Neural cell (in vitro differentiated cells): ENCODE measurements at regions not wholly inside any gene's neighbourhood (a gene's known extent, or its start where the extent isn't known, plus 50 kb on each side); places are given as distances from the start of the nearest gene placed in this dataset.

ENCODE experiments used
- H2AFZ ChIP-seq: fragments of 200-600, 300-800 bp; sonication (generic), shearing (Covaris generic); 2 replicates; pipeline ENCODE4 v1.6.0; 2014; ENCODE audit warnings: low read depth, mild to moderate bottlenecking, antibody characterized with exemption, low read length, moderate library complexity
- H3F3A ChIP-seq: fragments of 200-600 bp; shearing (Covaris generic); 2 replicates; pipeline ENCODE4 v1.6.1; 2016; ENCODE audit warnings: mild to moderate bottlenecking, moderate library complexity, mixed read lengths, antibody characterized with exemption, low read length; ENCODE audit not compliant: insufficient read depth, poor library complexity, severe bottlenecking
- H3K27ac ChIP-seq: fragments of 200-600, 300-800 bp; sonication (generic), shearing (Covaris generic); 2 replicates; pipeline ENCODE4 v1.5.1; 2014; ENCODE audit warnings: mild to moderate bottlenecking, low read length, moderate library complexity
- H3K27me3 ChIP-seq: fragments of 300-800, 200-600 bp; sonication (generic), shearing (Covaris generic); 2 replicates; pipeline ENCODE4 v1.6.0; 2014; ENCODE audit warnings: mild to moderate bottlenecking, low read depth, low read length, moderate library complexity; ENCODE audit not compliant: insufficient read depth
- H3K36me3 ChIP-seq: fragments of 300-800, 200-600 bp; sonication (generic), shearing (Covaris generic); 2 replicates; pipeline ENCODE4 v1.5.1; 2014; ENCODE audit warnings: mild to moderate bottlenecking, antibody characterized with exemption, low read length, moderate library complexity; ENCODE audit not compliant: insufficient read depth
- H3K4me2 ChIP-seq: fragments of 300-800, 200-600 bp; sonication (generic), shearing (Covaris generic); 2 replicates; pipeline ENCODE4 v1.6.0; 2014; ENCODE audit warnings: mild to moderate bottlenecking, low read length
- H3K4me3 ChIP-seq: fragments of 300-800, 200-600 bp; sonication (generic), shearing (Covaris generic); 2 replicates; pipeline ENCODE4 v1.5.1; 2014; ENCODE audit warnings: mild to moderate bottlenecking, low read length, moderate library complexity
- H3K79me2 ChIP-seq: fragments of 200-600 bp; shearing (Covaris generic); replicated peaks from 2 replicates; pipeline ENCODE4 v1.6.0; 2014; ENCODE audit warnings: mild to moderate bottlenecking, low read length, moderate library complexity; ENCODE audit not compliant: insufficient read depth
- H3K9ac ChIP-seq: fragments of 300-800, 200-600 bp; sonication (generic), shearing (Covaris generic); 2 replicates; pipeline ENCODE4 v1.6.1; 2016; ENCODE audit warnings: mild to moderate bottlenecking, low read length, mixed read lengths
- H3K9me2 ChIP-seq: fragments of 200-600 bp; shearing (Covaris generic); 2 replicates; pipeline ENCODE4 v1.6.1; 2016; ENCODE audit warnings: mild to moderate bottlenecking, low read length, mixed read lengths; ENCODE audit not compliant: insufficient read depth
- H3K9me3 ChIP-seq: fragments of 200-600, 300-800 bp; sonication (generic), shearing (Covaris generic); 2 replicates; pipeline ENCODE4 v1.6.1; 2016; ENCODE audit warnings: mild to moderate bottlenecking, mixed run types, low read length, moderate library complexity, mixed read lengths
- H4K20me1 ChIP-seq: fragments of 200-600 bp; shearing (Covaris generic); 2 replicates; pipeline ENCODE4 v1.6.1; 2016; ENCODE audit warnings: mild to moderate bottlenecking, mixed run types; ENCODE audit not compliant: insufficient read depth
- EP300 ChIP-seq: fragments of 450-650 bp; conservative IDR thresholded peaks from 2 replicates; pipeline ENCODE4 v1.6.1; 2014; ENCODE audit warnings: antibody characterized with exemption, mild to moderate bottlenecking, moderate library complexity; ENCODE audit not compliant: poor library complexity, severe bottlenecking
- EZH2 ChIP-seq: fragments of 200-600, 300-800 bp; shearing (Covaris generic), sonication (generic); IDR thresholded peaks from 2 replicates; pipeline ENCODE4 v1.6.1; 2014; ENCODE audit warnings: antibody characterized with exemption, low read length, borderline replicate concordance, mild to moderate bottlenecking; ENCODE audit not compliant: insufficient read depth, poor library complexity, severe bottlenecking
- MXI1 ChIP-seq: fragments of 450-650 bp; conservative IDR thresholded peaks from 2 replicates; pipeline ENCODE4 v1.6.1; 2014; ENCODE audit warnings: antibody characterized with exemption, mild to moderate bottlenecking; ENCODE audit not compliant: poor library complexity, severe bottlenecking
- POLR2AphosphoS5 ChIP-seq: IDR thresholded peaks from 2 replicates; pipeline ENCODE4 v1.6.1; 2012
- RAD21 ChIP-seq: fragments of 450-650 bp; conservative IDR thresholded peaks from 2 replicates; pipeline ENCODE4 v1.6.1; 2014; ENCODE audit warnings: antibody characterized with exemption, mild to moderate bottlenecking, moderate library complexity
- SMC3 ChIP-seq: fragments of 450-650 bp; conservative IDR thresholded peaks from 2 replicates; pipeline ENCODE4 v1.6.1; 2014; ENCODE audit warnings: antibody characterized with exemption, mild to moderate bottlenecking, moderate library complexity; ENCODE audit not compliant: poor library complexity
- TAF1 ChIP-seq: IDR thresholded peaks from 2 replicates; pipeline ENCODE4 v1.6.1; 2012; ENCODE audit warnings: low read depth
- TF ChIP-seq, protein P1 (sequence below): IDR thresholded peaks from 2 replicates; pipeline ENCODE4 v1.6.1; 2012; ENCODE audit warnings: borderline replicate concordance
- TF ChIP-seq, protein P2 (sequence below): fragments of 450-650 bp; IDR thresholded peaks from 2 replicates; pipeline ENCODE4 v1.5.1; 2014; ENCODE audit warnings: antibody characterized with exemption, mild to moderate bottlenecking, moderate library complexity; ENCODE audit not compliant: poor library complexity, severe bottlenecking

DNA sequence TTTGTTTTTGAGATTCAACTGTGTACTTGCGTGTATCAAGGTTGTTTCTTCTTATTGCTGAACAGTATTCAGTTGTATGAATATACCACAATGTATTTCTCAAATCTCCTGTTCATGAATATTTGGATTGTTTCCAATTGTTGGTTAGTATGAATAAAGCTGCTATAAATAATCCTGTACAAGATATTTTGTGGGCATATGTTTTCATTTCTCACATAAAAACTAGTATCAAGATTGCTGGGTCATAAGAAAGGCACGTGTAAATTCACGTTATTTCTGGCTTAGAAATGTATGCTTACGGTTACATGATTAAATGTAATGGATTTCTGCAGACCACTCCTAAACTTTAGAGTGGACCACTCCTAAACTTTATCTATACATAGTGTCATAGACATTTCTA lies 96.6 kb downstream of the BTBD3 start:
- no peaks in the 10 kb centered on the region for H3K79me2 ChIP-seq
- no peaks in the 10 kb centered on the region for H3K9me3 ChIP-seq
- H3K27me3 ChIP-seq = no peaks in the 10 kb centered on the region
- TF ChIP-seq POLR2AphosphoS5 (no peak), EZH2 (no peak), MXI1 (no peak), TAF1 (no peak), EP300 (no peak), RAD21 (no peak), SMC3 (no peak)
- TF ChIP-seq, protein P1, sequence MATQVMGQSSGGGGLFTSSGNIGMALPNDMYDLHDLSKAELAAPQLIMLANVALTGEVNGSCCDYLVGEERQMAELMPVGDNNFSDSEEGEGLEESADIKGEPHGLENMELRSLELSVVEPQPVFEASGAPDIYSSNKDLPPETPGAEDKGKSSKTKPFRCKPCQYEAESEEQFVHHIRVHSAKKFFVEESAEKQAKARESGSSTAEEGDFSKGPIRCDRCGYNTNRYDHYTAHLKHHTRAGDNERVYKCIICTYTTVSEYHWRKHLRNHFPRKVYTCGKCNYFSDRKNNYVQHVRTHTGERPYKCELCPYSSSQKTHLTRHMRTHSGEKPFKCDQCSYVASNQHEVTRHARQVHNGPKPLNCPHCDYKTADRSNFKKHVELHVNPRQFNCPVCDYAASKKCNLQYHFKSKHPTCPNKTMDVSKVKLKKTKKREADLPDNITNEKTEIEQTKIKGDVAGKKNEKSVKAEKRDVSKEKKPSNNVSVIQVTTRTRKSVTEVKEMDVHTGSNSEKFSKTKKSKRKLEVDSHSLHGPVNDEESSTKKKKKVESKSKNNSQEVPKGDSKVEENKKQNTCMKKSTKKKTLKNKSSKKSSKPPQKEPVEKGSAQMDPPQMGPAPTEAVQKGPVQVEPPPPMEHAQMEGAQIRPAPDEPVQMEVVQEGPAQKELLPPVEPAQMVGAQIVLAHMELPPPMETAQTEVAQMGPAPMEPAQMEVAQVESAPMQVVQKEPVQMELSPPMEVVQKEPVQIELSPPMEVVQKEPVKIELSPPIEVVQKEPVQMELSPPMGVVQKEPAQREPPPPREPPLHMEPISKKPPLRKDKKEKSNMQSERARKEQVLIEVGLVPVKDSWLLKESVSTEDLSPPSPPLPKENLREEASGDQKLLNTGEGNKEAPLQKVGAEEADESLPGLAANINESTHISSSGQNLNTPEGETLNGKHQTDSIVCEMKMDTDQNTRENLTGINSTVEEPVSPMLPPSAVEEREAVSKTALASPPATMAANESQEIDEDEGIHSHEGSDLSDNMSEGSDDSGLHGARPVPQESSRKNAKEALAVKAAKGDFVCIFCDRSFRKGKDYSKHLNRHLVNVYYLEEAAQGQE = no peak
- TF ChIP-seq, protein P2, sequence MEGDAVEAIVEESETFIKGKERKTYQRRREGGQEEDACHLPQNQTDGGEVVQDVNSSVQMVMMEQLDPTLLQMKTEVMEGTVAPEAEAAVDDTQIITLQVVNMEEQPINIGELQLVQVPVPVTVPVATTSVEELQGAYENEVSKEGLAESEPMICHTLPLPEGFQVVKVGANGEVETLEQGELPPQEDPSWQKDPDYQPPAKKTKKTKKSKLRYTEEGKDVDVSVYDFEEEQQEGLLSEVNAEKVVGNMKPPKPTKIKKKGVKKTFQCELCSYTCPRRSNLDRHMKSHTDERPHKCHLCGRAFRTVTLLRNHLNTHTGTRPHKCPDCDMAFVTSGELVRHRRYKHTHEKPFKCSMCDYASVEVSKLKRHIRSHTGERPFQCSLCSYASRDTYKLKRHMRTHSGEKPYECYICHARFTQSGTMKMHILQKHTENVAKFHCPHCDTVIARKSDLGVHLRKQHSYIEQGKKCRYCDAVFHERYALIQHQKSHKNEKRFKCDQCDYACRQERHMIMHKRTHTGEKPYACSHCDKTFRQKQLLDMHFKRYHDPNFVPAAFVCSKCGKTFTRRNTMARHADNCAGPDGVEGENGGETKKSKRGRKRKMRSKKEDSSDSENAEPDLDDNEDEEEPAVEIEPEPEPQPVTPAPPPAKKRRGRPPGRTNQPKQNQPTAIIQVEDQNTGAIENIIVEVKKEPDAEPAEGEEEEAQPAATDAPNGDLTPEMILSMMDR = no peak
- no peaks in the 10 kb centered on the region for H4K20me1 ChIP-seq
- H3K27ac ChIP-seq = no peak overlapping the region
- no peak overlapping the region for H2AFZ ChIP-seq
- H3F3A ChIP-seq = no peaks in the 10 kb centered on the region
- H3K9me2 ChIP-seq = no peaks in the 10 kb centered on the region
- H3K4me3 ChIP-seq = no peak overlapping the region
- H3K36me3 ChIP-seq = no peaks in the 10 kb centered on the region
- no peak overlapping the region for H3K4me2 ChIP-seq
- no peak overlapping the region for H3K9ac ChIP-seq

DNA sequence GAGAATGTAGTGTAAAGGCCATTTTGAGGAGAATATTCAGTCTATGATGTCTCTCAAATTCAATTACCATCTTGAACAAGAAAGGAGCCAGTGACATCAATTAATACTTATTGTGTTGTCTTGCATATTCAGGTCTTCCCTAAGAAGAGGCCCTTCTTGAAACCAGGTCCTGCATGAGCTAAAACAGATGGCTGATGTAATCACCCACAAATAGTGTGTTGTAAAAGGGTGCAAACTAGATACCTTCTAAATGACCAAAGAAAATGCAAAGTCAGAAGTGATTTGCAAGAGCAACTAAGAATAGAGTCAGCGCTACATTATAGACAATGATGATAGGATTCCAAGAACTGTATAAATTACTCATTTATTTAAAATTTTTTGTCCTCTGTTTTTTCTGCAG lies 97.0 kb downstream of the BTBD3 start:
- no peaks in the 10 kb centered on the region for H4K20me1 ChIP-seq

More for the DNA sequence above, 97.0 kb downstream of the BTBD3 start:
- H3K79me2 ChIP-seq = no peaks in the 10 kb centered on the region
- H3K4me3 ChIP-seq = no peak overlapping the region
- no peaks in the 10 kb centered on the region for H3K36me3 ChIP-seq
- H3K9me3 ChIP-seq = no peaks in the 10 kb centered on the region
- no peak overlapping the region for H2AFZ ChIP-seq
- no peaks in the 10 kb centered on the region for H3F3A ChIP-seq
- no peaks in the 10 kb centered on the region for H3K27me3 ChIP-seq
- no peak overlapping the region for H3K9ac ChIP-seq
- H3K4me2 ChIP-seq = no peak overlapping the region
- no peaks in the 10 kb centered on the region for H3K9me2 ChIP-seq
- no peak for TF ChIP-seq POLR2AphosphoS5
- no peak for TF ChIP-seq EP300
- TF ChIP-seq, protein P1 = no peak
- no peak for TF ChIP-seq MXI1
- no peak for TF ChIP-seq SMC3
- TF ChIP-seq TAF1 = no peak
- no peak for TF ChIP-seq RAD21
- TF ChIP-seq EZH2 = no peak
- TF ChIP-seq, protein P2 = no peak
- H3K27ac ChIP-seq = no peak overlapping the region
